Lung (tissue), 11 donors: ENCODE measurements at regions not wholly inside any gene's neighbourhood (a gene's known extent, or its start where the extent isn't known, plus 50 kb on each side); places are given as distances from the start of the nearest gene placed in this dataset.

Source experiments
- ATAC-seq: fragments of 200-7000 bp; cut with Tn5 transposase; one replicate; pipeline ENCODE4 v1.9.1; 2020; ENCODE audit warnings: moderate number of reproducible peaks; ENCODE audit not compliant: insufficient read depth, low FRiP score
- DNase-seq, 3 donors: peaks; one replicate each; pipeline ENCODE4 v3.0.0-alpha.2; 2013 to 2017
- H3K27ac ChIP-seq, 2 donors: one replicate each; pipeline ENCODE4 v1.5.1; 2013; ENCODE audit warnings: mild to moderate bottlenecking in 2 of 2, moderate library complexity in 2 of 2, control low read depth in 1 of 2, inconsistent platforms in 1 of 2, low read depth in 1 of 2, low read length in 1 of 2
- H3K27me3 ChIP-seq, 3 donors: one replicate each; pipeline ENCODE4 v1.5.1; 2013; ENCODE audit warnings: low read length in 2 of 3; ENCODE audit not compliant: control insufficient read depth in 3 of 3, insufficient read depth in 3 of 3
- H3K36me3 ChIP-seq, 4 donors: one replicate each; pipeline ENCODE4 v1.5.1; 2013; ENCODE audit warnings: low read length in 4 of 4, mild to moderate bottlenecking in 1 of 4, moderate library complexity in 1 of 4; ENCODE audit not compliant: control insufficient read depth in 4 of 4, insufficient read depth in 4 of 4
- H3K4me1 ChIP-seq, 5 donors: one replicate each; pipeline ENCODE4 v1.5.1; 2013; ENCODE audit warnings: low read length in 5 of 5, mild to moderate bottlenecking in 2 of 5, moderate library complexity in 1 of 5; ENCODE audit not compliant: control insufficient read depth in 5 of 5, insufficient read depth in 5 of 5
- H3K4me3 ChIP-seq: one replicate; pipeline ENCODE4 v1.5.1; 2013; ENCODE audit warnings: mild to moderate bottlenecking, control low read depth, moderate library complexity
- H3K9ac ChIP-seq, 2 donors: one replicate each; pipeline ENCODE4 v1.5.1; 2013; ENCODE audit warnings: low read length in 2 of 2, control low read depth in 1 of 2; ENCODE audit not compliant: insufficient read depth in 1 of 2
- H3K9me3 ChIP-seq, 4 donors: one replicate each; pipeline ENCODE4 v1.5.1; 2013; ENCODE audit warnings: low read length in 3 of 4, mild to moderate bottlenecking in 1 of 4, moderate library complexity in 1 of 4; ENCODE audit not compliant: control insufficient read depth in 4 of 4, insufficient read depth in 3 of 4
- WGBS, 2 donors: extraction: QIAGEN DNeasy Blood & Tissue Kit; methylation state at CpG; one replicate each; pipeline ENCODE4 v1.1.7; 2013; 5-methylcytosine and 5-hydroxymethylcytosine counted together
- TF ChIP-seq, protein P1 (sequence below): IDR thresholded peaks from 2 replicates; pipeline ENCODE4 v1.5.1; 2012; ENCODE audit warnings: mild to moderate bottlenecking; ENCODE audit errors: control extremely low read depth, extremely low read depth
- donor health status: control.
- donor health status: control.
- donor health status: Bipolar disorder and iron deficiency.
- donor health status: healthy.
- donor health status: DM: yes; HTN: yes; CAD: no.

DNA sequence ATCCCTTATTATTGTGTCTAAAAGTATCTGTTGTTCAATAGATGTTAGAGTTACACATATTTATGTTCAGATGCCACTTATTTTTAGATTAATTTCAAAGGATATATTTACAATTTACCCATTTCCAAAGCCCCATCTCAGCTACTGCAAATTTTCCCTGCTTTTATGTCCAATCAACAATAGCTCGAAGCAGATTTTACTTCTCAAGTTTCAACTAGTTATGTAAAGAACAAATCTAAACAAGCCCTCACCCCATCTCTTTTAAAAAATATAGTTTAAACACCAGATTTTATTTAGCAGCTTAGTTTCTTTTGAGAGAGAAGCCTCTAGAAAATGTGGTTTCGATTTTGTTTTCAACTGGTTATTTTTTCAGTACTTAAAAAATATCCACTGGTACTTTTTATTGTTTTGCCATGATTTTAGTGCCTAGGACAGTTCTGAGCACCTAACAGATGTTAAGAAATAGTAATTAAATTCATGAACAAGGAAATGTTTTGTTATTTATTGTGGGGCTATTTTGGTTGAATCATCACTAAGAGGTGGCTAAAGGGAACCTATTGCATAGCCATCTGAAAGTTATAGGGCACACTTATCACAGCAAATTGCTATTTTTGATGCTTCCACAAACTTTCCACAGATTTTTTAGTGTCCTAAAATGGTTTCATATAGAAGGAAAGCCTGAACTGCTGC, 96.2 kb upstream of the BMP4 start:
- DNase-seq (peak in 2 of 3 donors; percentile 77 to 86), ATAC-seq (no peak)
- WGBS, 2 donors, result 71 to 80% methylated on average over 2 of the region's 2 CpGs
- Histone ChIP-seq H3K9ac (no peak overlapping the region), H3K4me3 (no peak overlapping the region), H3K4me1 (peaks cover 0 to 15% (median 0%) of the 10 kb centered on the region in 5 donors), H3K27me3 (no peaks in the 10 kb centered on the region), H3K27ac (no peak overlapping the region), H3K9me3 (peaks cover 0 to under 1% (median 0%) of the 10 kb centered on the region in 4 donors), H3K36me3 (no peaks in the 10 kb centered on the region)
- TF ChIP-seq, protein P1, sequence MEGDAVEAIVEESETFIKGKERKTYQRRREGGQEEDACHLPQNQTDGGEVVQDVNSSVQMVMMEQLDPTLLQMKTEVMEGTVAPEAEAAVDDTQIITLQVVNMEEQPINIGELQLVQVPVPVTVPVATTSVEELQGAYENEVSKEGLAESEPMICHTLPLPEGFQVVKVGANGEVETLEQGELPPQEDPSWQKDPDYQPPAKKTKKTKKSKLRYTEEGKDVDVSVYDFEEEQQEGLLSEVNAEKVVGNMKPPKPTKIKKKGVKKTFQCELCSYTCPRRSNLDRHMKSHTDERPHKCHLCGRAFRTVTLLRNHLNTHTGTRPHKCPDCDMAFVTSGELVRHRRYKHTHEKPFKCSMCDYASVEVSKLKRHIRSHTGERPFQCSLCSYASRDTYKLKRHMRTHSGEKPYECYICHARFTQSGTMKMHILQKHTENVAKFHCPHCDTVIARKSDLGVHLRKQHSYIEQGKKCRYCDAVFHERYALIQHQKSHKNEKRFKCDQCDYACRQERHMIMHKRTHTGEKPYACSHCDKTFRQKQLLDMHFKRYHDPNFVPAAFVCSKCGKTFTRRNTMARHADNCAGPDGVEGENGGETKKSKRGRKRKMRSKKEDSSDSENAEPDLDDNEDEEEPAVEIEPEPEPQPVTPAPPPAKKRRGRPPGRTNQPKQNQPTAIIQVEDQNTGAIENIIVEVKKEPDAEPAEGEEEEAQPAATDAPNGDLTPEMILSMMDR, result no peak

DNA sequence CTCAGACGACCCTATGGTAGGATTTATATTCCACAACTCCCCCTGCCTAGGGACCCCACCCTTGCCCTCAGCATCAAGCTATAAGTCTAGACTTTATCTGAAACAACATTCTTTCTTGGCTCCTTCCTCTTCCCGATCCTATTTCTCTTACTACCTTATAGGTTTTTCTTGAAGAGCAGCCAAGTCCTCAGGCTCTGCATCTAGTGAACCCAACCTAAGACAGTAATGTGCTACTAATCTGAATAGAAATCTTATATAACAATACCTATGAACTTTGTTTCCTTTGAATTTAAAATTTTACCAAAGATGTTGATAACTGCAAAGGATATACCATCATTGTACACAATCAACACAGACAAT, 96.7 kb upstream of the BMP4 start:
- peaks cover 0 to 15% (median 0%) of the 10 kb centered on the region in 5 donors for H3K4me1 ChIP-seq
- H3K36me3 ChIP-seq, result no peaks in the 10 kb centered on the region
- H3K27me3 ChIP-seq, result no peaks in the 10 kb centered on the region
- no peak overlapping the region for H3K4me3 ChIP-seq
- peaks cover 0 to 2% (median 0%) of the 10 kb centered on the region in 4 donors for H3K9me3 ChIP-seq
- TF ChIP-seq, protein P1, result no peak
- no peak overlapping the region for H3K27ac ChIP-seq
- ATAC-seq, result no peak
- WGBS, 2 donors, result 49 to 52% methylated on average over 2 of the region's 2 CpGs
- no peak for DNase-seq
- H3K9ac ChIP-seq, result no peak overlapping the region

DNA sequence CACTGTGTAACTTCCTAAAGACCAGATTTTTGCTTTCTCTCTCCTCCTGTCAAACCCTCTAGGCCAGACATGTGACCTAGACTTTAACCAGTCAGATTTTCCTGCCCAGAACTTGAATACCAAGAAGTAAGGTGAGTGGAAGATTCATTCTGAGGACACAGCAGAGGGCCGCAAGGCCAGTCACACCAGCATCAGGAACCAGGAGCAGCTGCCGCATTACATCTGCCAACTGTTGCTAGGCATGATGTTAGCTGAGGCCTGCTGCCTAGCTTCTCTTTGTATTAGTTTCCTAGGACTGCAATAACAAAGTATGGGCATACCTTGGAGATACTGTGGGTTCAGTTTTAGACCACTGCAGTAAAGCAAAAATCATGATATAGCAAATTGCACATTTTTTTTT, 101.9 kb upstream of the BMP4 start:
- DNase-seq (no peak), ATAC-seq (no peak)
- no peaks in the 10 kb centered on the region for H3K4me1 ChIP-seq
- H3K27ac ChIP-seq, result no peak overlapping the region
- H3K4me3 ChIP-seq, result no peak overlapping the region
- H3K27me3 ChIP-seq, result no peaks in the 10 kb centered on the region
- H3K9ac ChIP-seq, result no peak overlapping the region
- WGBS, 2 donors, result 96 to 97% methylated on average over 2 of the region's 2 CpGs
- no peaks in the 10 kb centered on the region for H3K36me3 ChIP-seq
- TF ChIP-seq, protein P1, result no peak
- H3K9me3 ChIP-seq, result peaks cover 0 to 2% (median 0%) of the 10 kb centered on the region in 4 donors
